Adrenal gland (tissue), 5 donors: ENCODE measurements at regions not wholly inside any gene's neighbourhood (a gene's known extent, or its start where the extent isn't known, plus 50 kb on each side); places are given as distances from the start of the nearest gene placed in this dataset.
"Not testable (repeated sequence)": the region's sequence is repeated elsewhere in the genome, so short reads cannot be mapped to it uniquely, and the experiment has no call there.

Experiments
- CTCF ChIP-seq, 6 experiments: fragments of 450-650 bp in 4 of 6; fragments of 200-600 bp in 2 of 6; sonication (generic) in 1 of 6; IDR thresholded peaks; 1 replicate in 5 of 6; 2 replicates in 1 of 6; pipeline versions ENCODE4 v1.5.1 to v1.8.0; 2016 to 2021; ENCODE audit warnings: antibody characterized with exemption in 6 of 6, mild to moderate bottlenecking in 2 of 6, moderate library complexity in 1 of 6
- POLR2A ChIP-seq, 2 donors: fragments of 450-650 bp; IDR thresholded peaks; one replicate each; pipeline ENCODE4 v1.6.1; 2017; ENCODE audit warnings: antibody characterized with exemption in 2 of 2, mild to moderate bottlenecking in 2 of 2, moderate library complexity in 1 of 2
- donor health status: DM: no; HTN: no; CAD: no.

GRCh38 chr21:17327715-17328114 is 185.1 kb upstream of the CXADR start:
- not testable (repeated sequence) for TF ChIP-seq CTCF, POLR2A (IDR thresholded peaks at IDR 0.05)
